ENCODE measurements at regions not wholly inside any gene's neighbourhood (a gene's known extent, or its start where the extent isn't known, plus 50 kb on each side); places are given as distances from the start of the nearest gene placed in this dataset.

DNA sequence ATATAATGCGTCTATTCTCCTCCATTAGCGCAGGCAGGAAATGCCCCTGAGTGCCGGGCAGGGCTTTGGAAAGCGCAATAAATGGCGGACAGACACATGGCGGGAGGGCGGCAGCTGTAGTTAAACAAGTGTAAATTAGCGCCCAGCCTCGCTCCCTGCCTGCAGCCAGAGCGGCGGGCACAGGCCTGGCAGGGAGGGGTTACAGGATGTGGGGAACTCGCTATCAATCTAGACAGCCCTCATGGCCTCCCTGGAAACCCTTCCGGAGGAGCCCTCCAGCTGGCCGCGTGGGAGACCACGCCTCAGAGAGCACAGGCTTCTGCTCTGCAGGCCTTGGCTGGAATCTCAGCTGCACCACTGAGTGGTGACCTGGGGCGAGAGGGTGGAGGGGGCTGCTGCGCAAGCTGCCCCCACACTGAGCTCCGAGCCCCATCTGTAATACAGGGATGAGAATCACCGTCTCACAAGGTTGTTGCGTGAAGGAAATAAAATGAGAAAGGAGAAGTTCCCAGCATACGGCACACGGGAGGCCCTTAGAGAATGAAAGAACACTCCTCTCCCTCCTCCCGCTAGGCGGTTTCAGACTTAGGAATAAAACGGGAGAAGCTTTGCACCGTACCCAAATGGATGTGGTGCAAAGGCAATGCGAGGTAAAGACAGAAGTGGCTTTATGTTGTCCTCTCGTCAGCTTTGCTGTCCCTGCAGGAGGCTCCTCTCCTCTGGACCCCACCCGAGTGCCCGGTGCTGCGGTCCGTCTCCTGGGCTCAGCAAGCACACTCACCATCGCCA, 167.2 kb upstream of the POU3F1 start:
- no peaks in the 10 kb centered on the region for H3K27me3 ChIP-seq (ENCODE audit: control insufficient read depth in 4 of 4, insufficient read depth in 4 of 4, low read length in 3 of 4)
- H3K9me3 ChIP-seq (ENCODE audit: control insufficient read depth in 4 of 4, low read length in 3 of 4): no peaks in the 10 kb centered on the region
- H3K4me1 ChIP-seq (ENCODE audit: control insufficient read depth in 4 of 4, insufficient read depth in 4 of 4, low read length in 3 of 4): no peaks in the 10 kb centered on the region
- no peak overlapping the region for H3K4me3 ChIP-seq (ENCODE audit: low read depth in 1 of 3, low read length in 3 of 3)
- H3K9ac ChIP-seq (ENCODE audit: low read depth in 1 of 2, low read length in 2 of 2): no peak overlapping the region
- DNase-seq (ENCODE audit: low spot score): no peak
- no peak overlapping the region for H3K27ac ChIP-seq (ENCODE audit: low read depth in 1 of 2, low read length in 2 of 2)
- WGBS: 65% methylated on average over 34 of the region's 34 CpGs
- no peaks in the 10 kb centered on the region for H3K36me3 ChIP-seq (ENCODE audit: control insufficient read depth in 4 of 4, insufficient read depth in 3 of 4, low read depth in 1 of 4, low read length in 3 of 4)
- TF ChIP-seq RAD21 (IDR thresholded peaks at IDR 0.05) (no peak), GABPA (IDR thresholded peaks at IDR 0.05 in 1 of 2, conservative IDR thresholded peaks at IDR 0.05 in 1 of 2) (no peak), FOXA2 (IDR thresholded peaks at IDR 0.05) (no peak), YY1 (IDR thresholded peaks at IDR 0.05) (no peak), FOXA1 (IDR thresholded peaks at IDR 0.05) (no peak), TAF1 (conservative IDR thresholded peaks at IDR 0.05) (no peak), SP1 (IDR thresholded peaks at IDR 0.05) (no peak), HNF4G (IDR thresholded peaks at IDR 0.05) (no peak), EGR1 (IDR thresholded peaks at IDR 0.05; ENCODE audit: low read depth in 2 of 2) (no peak), NR2F2 (IDR thresholded peaks at IDR 0.05) (no peak), JUND (IDR thresholded peaks at IDR 0.05) (no peak)
- TF ChIP-seq, protein P1, sequence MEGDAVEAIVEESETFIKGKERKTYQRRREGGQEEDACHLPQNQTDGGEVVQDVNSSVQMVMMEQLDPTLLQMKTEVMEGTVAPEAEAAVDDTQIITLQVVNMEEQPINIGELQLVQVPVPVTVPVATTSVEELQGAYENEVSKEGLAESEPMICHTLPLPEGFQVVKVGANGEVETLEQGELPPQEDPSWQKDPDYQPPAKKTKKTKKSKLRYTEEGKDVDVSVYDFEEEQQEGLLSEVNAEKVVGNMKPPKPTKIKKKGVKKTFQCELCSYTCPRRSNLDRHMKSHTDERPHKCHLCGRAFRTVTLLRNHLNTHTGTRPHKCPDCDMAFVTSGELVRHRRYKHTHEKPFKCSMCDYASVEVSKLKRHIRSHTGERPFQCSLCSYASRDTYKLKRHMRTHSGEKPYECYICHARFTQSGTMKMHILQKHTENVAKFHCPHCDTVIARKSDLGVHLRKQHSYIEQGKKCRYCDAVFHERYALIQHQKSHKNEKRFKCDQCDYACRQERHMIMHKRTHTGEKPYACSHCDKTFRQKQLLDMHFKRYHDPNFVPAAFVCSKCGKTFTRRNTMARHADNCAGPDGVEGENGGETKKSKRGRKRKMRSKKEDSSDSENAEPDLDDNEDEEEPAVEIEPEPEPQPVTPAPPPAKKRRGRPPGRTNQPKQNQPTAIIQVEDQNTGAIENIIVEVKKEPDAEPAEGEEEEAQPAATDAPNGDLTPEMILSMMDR (IDR thresholded peaks at IDR 0.05; ENCODE audit: low read depth, low read length, missing input control): no peak

DNA sequence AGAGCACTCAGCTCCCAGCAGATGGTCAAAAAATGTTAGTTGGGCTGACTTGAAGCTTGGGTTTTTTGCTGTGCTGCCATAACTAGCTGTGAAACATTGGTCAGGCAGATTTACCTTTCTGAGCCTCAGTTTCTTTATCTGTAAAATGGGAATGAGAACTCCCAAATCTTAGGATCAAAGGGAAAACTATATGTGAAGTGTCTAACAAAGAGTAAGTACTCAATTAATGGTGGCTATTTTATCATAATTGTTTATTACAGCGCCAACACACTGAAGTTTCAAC, 164.2 kb upstream of the POU3F1 start:
- DNase-seq (ENCODE audit: low spot score): no peak
- 96% methylated on average over 1 of the region's 1 CpG for WGBS
- Histone ChIP-seq H3K4me3 (ENCODE audit: low read depth in 1 of 3, low read length in 3 of 3) (no peak overlapping the region), H3K9me3 (ENCODE audit: control insufficient read depth in 4 of 4, low read length in 3 of 4) (no peaks in the 10 kb centered on the region), H3K27ac (ENCODE audit: low read depth in 1 of 2, low read length in 2 of 2) (no peak overlapping the region), H3K36me3 (ENCODE audit: control insufficient read depth in 4 of 4, insufficient read depth in 3 of 4, low read depth in 1 of 4, low read length in 3 of 4) (no peaks in the 10 kb centered on the region), H3K27me3 (ENCODE audit: control insufficient read depth in 4 of 4, insufficient read depth in 4 of 4, low read length in 3 of 4) (no peaks in the 10 kb centered on the region), H3K4me1 (ENCODE audit: control insufficient read depth in 4 of 4, insufficient read depth in 4 of 4, low read length in 3 of 4) (no peaks in the 10 kb centered on the region), H3K9ac (ENCODE audit: low read depth in 1 of 2, low read length in 2 of 2) (no peak overlapping the region)
- TF ChIP-seq NR2F2 (IDR thresholded peaks at IDR 0.05): no peak
- TF ChIP-seq FOXA2 (IDR thresholded peaks at IDR 0.05): no peak
- TF ChIP-seq, protein P2, sequence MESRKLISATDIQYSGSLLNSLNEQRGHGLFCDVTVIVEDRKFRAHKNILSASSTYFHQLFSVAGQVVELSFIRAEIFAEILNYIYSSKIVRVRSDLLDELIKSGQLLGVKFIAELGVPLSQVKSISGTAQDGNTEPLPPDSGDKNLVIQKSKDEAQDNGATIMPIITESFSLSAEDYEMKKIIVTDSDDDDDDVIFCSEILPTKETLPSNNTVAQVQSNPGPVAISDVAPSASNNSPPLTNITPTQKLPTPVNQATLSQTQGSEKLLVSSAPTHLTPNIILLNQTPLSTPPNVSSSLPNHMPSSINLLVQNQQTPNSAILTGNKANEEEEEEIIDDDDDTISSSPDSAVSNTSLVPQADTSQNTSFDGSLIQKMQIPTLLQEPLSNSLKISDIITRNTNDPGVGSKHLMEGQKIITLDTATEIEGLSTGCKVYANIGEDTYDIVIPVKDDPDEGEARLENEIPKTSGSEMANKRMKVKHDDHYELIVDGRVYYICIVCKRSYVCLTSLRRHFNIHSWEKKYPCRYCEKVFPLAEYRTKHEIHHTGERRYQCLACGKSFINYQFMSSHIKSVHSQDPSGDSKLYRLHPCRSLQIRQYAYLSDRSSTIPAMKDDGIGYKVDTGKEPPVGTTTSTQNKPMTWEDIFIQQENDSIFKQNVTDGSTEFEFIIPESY (IDR thresholded peaks at IDR 0.05): no peak
- TF ChIP-seq, protein P3, sequence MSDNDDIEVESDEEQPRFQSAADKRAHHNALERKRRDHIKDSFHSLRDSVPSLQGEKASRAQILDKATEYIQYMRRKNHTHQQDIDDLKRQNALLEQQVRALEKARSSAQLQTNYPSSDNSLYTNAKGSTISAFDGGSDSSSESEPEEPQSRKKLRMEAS (IDR thresholded peaks at IDR 0.05): no peak
- TF ChIP-seq HNF4G (IDR thresholded peaks at IDR 0.05): no peak

Measured in liver (tissue), 8 donors.